ENCODE measurements at regions not wholly inside any gene's neighbourhood (a gene's known extent, or its start where the extent isn't known, plus 50 kb on each side); places are given as distances from the start of the nearest gene placed in this dataset.
"Not testable (repeated sequence)": the region's sequence is repeated elsewhere in the genome, so short reads cannot be mapped to it uniquely, and the experiment has no call there.

- no peak for DNase-seq (ENCODE audit: low read depth in 4 of 4, low spot score in 1 of 4)
Measured at GRCh38 chr9:108259917-108260675, 595.7 kb downstream of the ACTL7B start.

- DNase-seq (ENCODE audit: low read depth in 4 of 4, low spot score in 1 of 4), result no peak
Measured at GRCh38 chr9:108258640-108259039, 597.1 kb downstream of the ACTL7B start.

- no peak for DNase-seq (ENCODE audit: low read depth in 4 of 4, low spot score in 1 of 4)
Measured at GRCh38 chr9:108257382-108257781, 598.4 kb downstream of the ACTL7B start.

- DNase-seq (ENCODE audit: low read depth in 4 of 4, low spot score in 1 of 4), result no peak
Measured at GRCh38 chr9:108254236-108254635, 601.5 kb downstream of the ACTL7B start.

GRCh38 chr9:108247391-108247790, 608.4 kb downstream of the ACTL7B start:
- DNase-seq (ENCODE audit: low read depth in 4 of 4, low spot score in 1 of 4), result not testable (repeated sequence)

- DNase-seq (ENCODE audit: low read depth in 4 of 4, low spot score in 1 of 4), result no peak
Measured at GRCh38 chr9:108245901-108246300, 609.9 kb downstream of the ACTL7B start.

GRCh38 chr9:108245331-108245730, 610.5 kb downstream of the ACTL7B start:
- DNase-seq (ENCODE audit: low read depth in 4 of 4, low spot score in 1 of 4), result no peak

GRCh38 chr9:108244686-108245085, 611.1 kb downstream of the ACTL7B start:
- DNase-seq (ENCODE audit: low read depth in 4 of 4, low spot score in 1 of 4), result no peak

- DNase-seq (ENCODE audit: low read depth in 4 of 4, low spot score in 1 of 4), result no peak
Measured at GRCh38 chr9:108241384-108242073, 614.3 kb downstream of the ACTL7B start.

GRCh38 chr9:108239696-108240321, 616.0 kb downstream of the ACTL7B start:
- DNase-seq (ENCODE audit: low read depth in 4 of 4, low spot score in 1 of 4), result no peak

- DNase-seq (ENCODE audit: low read depth in 4 of 4, low spot score in 1 of 4), result no peak
Measured at GRCh38 chr9:108235609-108236008, 620.2 kb downstream of the ACTL7B start.

- no peak for DNase-seq (ENCODE audit: low read depth in 4 of 4, low spot score in 1 of 4)
Measured at GRCh38 chr9:108234811-108235210, 621.0 kb downstream of the ACTL7B start.

GRCh38 chr9:108225149-108225800, 630.5 kb downstream of the ACTL7B start:
- DNase-seq (ENCODE audit: low read depth in 4 of 4, low spot score in 1 of 4), result no peak

GRCh38 chr9:108224716-108225115, 631.1 kb downstream of the ACTL7B start:
- DNase-seq (ENCODE audit: low read depth in 4 of 4, low spot score in 1 of 4), result no peak

GRCh38 chr9:108219664-108220063, 636.1 kb downstream of the ACTL7B start:
- no peak for DNase-seq (ENCODE audit: low read depth in 4 of 4, low spot score in 1 of 4)

- DNase-seq (ENCODE audit: low read depth in 4 of 4, low spot score in 1 of 4), result no peak
Measured at GRCh38 chr9:108217431-108218349, 638.1 kb downstream of the ACTL7B start.

GRCh38 chr9:108213511-108213910, 642.3 kb downstream of the ACTL7B start:
- DNase-seq (ENCODE audit: low read depth in 4 of 4, low spot score in 1 of 4), result no peak

- DNase-seq (ENCODE audit: low read depth in 4 of 4, low spot score in 1 of 4), result no peak
Measured at GRCh38 chr9:108212184-108212583, 643.6 kb downstream of the ACTL7B start.

GRCh38 chr9:108211411-108211955, 644.3 kb downstream of the ACTL7B start:
- no peak for DNase-seq (ENCODE audit: low read depth in 4 of 4, low spot score in 1 of 4)

- DNase-seq (ENCODE audit: low read depth in 4 of 4, low spot score in 1 of 4), result no peak
Measured at GRCh38 chr9:108209132-108209685, 646.6 kb downstream of the ACTL7B start.

Measured in stimulated activated CD4-positive, alpha-beta T cell treated with anti-CD3 and anti-CD28 coated beads, Interleukin-1b, Interleukin-23, amount 100 ng/mL, for 24 hours (primary cell).